Heart left ventricle (tissue), 13 donors: ENCODE measurements at regions not wholly inside any gene's neighbourhood (a gene's known extent, or its start where the extent isn't known, plus 50 kb on each side); places are given as distances from the start of the nearest gene placed in this dataset.

Experiments used
- POLR2A ChIP-seq, 2 donors: fragments of 450-650 bp; IDR thresholded peaks; one replicate each; pipeline ENCODE4 v1.6.1; 2017; ENCODE audit warnings: antibody characterized with exemption in 2 of 2, mild to moderate bottlenecking in 2 of 2, moderate library complexity in 2 of 2
- TF ChIP-seq, protein P1 (sequence below), 12 donors: fragments of 200-600 bp; sonication (generic) in 4 of 12; IDR thresholded peaks; one replicate each; pipeline versions ENCODE4 v1.5.0 to v1.8.0; 2018 to 2022; ENCODE audit warnings: antibody characterized with exemption in 12 of 12, mild to moderate bottlenecking in 5 of 12
- donor health status: ischemic (EF 13 %, LVEDD 7.1; RV severe dilation, severe dysfunction).
- donor health status: DM: no; HTN: yes; CAD: no.
- donor health status: DM: no; HTN: no; CAD: no.
- donor health status: ischemic (EF 25% LVEDD 6.9; RV normal size, moderate dysfunction).
- donor health status: ischemic (EF 25% LVEDD 5.7; RV mildly dilated, moderate dysfunction).
- donor health status: ischemic (EF 35%, LVEDD 5.7; RV mildly dilated, moderate dysfunction).
- donor health status: nonischemic (EF 11% LVEDD 7.7; RV severe dilation, severe dysfunction).
- donor health status: DM: yes; HTN: yes; CAD: no.
- donor health status: PGD.
- donor health status: ischemic (EF 29% LVEDD 5.4; RV normal size, mild dysfunction).
- donor health status: nonischemic (EF 23%, LVEDD 6.1; RV moderate dilation, normal function).

DNA sequence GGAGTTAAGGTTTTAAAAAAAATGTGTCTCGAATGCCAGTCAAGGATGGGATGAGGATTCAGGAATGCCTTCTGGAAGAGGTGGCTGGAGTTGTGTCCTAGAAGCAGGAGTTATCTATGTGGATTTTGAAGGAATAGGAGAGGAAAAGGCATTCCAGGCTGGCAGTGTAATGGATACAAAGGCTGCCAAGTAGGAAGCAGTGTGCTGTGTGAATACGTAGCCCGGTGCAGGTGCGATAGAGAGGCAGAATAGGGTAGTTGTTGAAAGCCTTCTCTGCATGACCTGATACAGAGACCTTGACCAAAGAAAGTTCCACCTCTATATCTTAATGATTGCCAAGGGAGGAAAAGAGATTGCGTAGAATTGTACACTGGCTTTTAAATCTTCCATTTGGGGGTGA is 128.1 kb upstream of the ITGB1 start:
- TF ChIP-seq, protein P1, sequence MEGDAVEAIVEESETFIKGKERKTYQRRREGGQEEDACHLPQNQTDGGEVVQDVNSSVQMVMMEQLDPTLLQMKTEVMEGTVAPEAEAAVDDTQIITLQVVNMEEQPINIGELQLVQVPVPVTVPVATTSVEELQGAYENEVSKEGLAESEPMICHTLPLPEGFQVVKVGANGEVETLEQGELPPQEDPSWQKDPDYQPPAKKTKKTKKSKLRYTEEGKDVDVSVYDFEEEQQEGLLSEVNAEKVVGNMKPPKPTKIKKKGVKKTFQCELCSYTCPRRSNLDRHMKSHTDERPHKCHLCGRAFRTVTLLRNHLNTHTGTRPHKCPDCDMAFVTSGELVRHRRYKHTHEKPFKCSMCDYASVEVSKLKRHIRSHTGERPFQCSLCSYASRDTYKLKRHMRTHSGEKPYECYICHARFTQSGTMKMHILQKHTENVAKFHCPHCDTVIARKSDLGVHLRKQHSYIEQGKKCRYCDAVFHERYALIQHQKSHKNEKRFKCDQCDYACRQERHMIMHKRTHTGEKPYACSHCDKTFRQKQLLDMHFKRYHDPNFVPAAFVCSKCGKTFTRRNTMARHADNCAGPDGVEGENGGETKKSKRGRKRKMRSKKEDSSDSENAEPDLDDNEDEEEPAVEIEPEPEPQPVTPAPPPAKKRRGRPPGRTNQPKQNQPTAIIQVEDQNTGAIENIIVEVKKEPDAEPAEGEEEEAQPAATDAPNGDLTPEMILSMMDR (IDR thresholded peaks at IDR 0.05) = no peak
- no peak for TF ChIP-seq POLR2A (IDR thresholded peaks at IDR 0.05)
